ENCODE measurements at regions not wholly inside any gene's neighbourhood (a gene's known extent, or its start where the extent isn't known, plus 50 kb on each side); places are given as distances from the start of the nearest gene placed in this dataset.

GRCh38 chr10:23978317-23978716 is 230.6 kb upstream of the KIAA1217 start:
- RAD21 ChIA-PET (ENCODE audit: low non-redundant PET in 1 of 2, low total read pairs in 2 of 2, uncharacterized antibody in 2 of 2, unreplicated experiment in 2 of 2) = no interaction called here
- BruUV-seq (replicated peaks) = no TSS peak
- Histone ChIP-seq H3K4me2 (ENCODE audit: low read length) (no peak overlapping the region), H3K4me3 (replicated peaks in 1 of 2; ENCODE audit: low read depth in 1 of 2, low read length in 2 of 2) (no peak overlapping the region), H2AFZ (ENCODE audit: low read depth, low read length, poor library complexity, severe bottlenecking) (no peak overlapping the region), H4K20me1 (ENCODE audit: insufficient read depth) (no peaks in the 10 kb centered on the region), H3K4me1 (ENCODE audit: control insufficient read depth in 1 of 2, insufficient read depth in 2 of 2, low read length in 2 of 2) (no peaks in the 10 kb centered on the region), H3K79me2 (ENCODE audit: insufficient read depth, low read length) (no peaks in the 10 kb centered on the region), H3K36me3 (ENCODE audit: control insufficient read depth in 1 of 2, insufficient read depth in 2 of 2, low read length in 2 of 2) (no peaks in the 10 kb centered on the region), H3K9me2 (ENCODE audit: insufficient read depth) (no peaks in the 10 kb centered on the region), H3K27ac (ENCODE audit: low read depth, low read length) (no peak overlapping the region), H3K27me3 (ENCODE audit: insufficient read depth, low read length) (peaks cover 5% of the 10 kb centered on the region; the same call in 1 of the 2 replicates), H3K9me3 (ENCODE audit: control insufficient read depth in 1 of 2, insufficient read depth in 1 of 2, low read depth in 1 of 2, low read length in 2 of 2) (no peaks in the 10 kb centered on the region), H3K9ac (ENCODE audit: low read length) (no peak overlapping the region)
- intact Hi-C loops (cut with micrococcal nuclease) = no loop called here
- TF ChIP-seq, protein P1, sequence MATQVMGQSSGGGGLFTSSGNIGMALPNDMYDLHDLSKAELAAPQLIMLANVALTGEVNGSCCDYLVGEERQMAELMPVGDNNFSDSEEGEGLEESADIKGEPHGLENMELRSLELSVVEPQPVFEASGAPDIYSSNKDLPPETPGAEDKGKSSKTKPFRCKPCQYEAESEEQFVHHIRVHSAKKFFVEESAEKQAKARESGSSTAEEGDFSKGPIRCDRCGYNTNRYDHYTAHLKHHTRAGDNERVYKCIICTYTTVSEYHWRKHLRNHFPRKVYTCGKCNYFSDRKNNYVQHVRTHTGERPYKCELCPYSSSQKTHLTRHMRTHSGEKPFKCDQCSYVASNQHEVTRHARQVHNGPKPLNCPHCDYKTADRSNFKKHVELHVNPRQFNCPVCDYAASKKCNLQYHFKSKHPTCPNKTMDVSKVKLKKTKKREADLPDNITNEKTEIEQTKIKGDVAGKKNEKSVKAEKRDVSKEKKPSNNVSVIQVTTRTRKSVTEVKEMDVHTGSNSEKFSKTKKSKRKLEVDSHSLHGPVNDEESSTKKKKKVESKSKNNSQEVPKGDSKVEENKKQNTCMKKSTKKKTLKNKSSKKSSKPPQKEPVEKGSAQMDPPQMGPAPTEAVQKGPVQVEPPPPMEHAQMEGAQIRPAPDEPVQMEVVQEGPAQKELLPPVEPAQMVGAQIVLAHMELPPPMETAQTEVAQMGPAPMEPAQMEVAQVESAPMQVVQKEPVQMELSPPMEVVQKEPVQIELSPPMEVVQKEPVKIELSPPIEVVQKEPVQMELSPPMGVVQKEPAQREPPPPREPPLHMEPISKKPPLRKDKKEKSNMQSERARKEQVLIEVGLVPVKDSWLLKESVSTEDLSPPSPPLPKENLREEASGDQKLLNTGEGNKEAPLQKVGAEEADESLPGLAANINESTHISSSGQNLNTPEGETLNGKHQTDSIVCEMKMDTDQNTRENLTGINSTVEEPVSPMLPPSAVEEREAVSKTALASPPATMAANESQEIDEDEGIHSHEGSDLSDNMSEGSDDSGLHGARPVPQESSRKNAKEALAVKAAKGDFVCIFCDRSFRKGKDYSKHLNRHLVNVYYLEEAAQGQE (IDR thresholded peaks at IDR 0.05; ENCODE audit: low read depth) = no peak
- TF ChIP-seq SRF (IDR thresholded peaks at IDR 0.05; ENCODE audit: low read depth) (no peak), EZH2phosphoT487 (IDR thresholded peaks at IDR 0.05; ENCODE audit: borderline replicate concordance) (no peak), JUND (IDR thresholded peaks at IDR 0.05) (no peak), EGR1 (IDR thresholded peaks at IDR 0.05; ENCODE audit: low read depth) (no peak), CBX3 (IDR thresholded peaks at IDR 0.05; ENCODE audit: low read depth) (no peak), TCF7L2 (IDR thresholded peaks at IDR 0.05; ENCODE audit: borderline replicate concordance, extremely low read depth, insufficient read depth, insufficient read length) (no peak), CEBPB (IDR thresholded peaks at IDR 0.05; ENCODE audit: low read depth) (no peak), ZNF274 (IDR thresholded peaks at IDR 0.05; ENCODE audit: low read depth, low read length) (no peak), RAD21 (IDR thresholded peaks at IDR 0.05; ENCODE audit: low read depth) (no peak), FOSL1 (IDR thresholded peaks at IDR 0.05; ENCODE audit: low read depth) (no peak), POLR2AphosphoS5 (IDR thresholded peaks at IDR 0.05; ENCODE audit: low read depth, low read length) (no peak), SIN3A (IDR thresholded peaks at IDR 0.05; ENCODE audit: low read depth) (no peak), EZH2 (IDR thresholded peaks at IDR 0.05) (no peak), CTCF (IDR thresholded peaks at IDR 0.05 in 2 of 3, conservative IDR thresholded peaks at IDR 0.05 in 1 of 3; ENCODE audit: borderline replicate concordance in 1 of 3, insufficient read depth in 1 of 3, low read depth in 2 of 3, low read length in 2 of 3) (no peak)
- TF ChIP-seq, protein P2, sequence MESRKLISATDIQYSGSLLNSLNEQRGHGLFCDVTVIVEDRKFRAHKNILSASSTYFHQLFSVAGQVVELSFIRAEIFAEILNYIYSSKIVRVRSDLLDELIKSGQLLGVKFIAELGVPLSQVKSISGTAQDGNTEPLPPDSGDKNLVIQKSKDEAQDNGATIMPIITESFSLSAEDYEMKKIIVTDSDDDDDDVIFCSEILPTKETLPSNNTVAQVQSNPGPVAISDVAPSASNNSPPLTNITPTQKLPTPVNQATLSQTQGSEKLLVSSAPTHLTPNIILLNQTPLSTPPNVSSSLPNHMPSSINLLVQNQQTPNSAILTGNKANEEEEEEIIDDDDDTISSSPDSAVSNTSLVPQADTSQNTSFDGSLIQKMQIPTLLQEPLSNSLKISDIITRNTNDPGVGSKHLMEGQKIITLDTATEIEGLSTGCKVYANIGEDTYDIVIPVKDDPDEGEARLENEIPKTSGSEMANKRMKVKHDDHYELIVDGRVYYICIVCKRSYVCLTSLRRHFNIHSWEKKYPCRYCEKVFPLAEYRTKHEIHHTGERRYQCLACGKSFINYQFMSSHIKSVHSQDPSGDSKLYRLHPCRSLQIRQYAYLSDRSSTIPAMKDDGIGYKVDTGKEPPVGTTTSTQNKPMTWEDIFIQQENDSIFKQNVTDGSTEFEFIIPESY (IDR thresholded peaks at IDR 0.05; ENCODE audit: extremely low read depth, insufficient replicate concordance, low read length) = no peak
- TF ChIP-seq, protein P3, sequence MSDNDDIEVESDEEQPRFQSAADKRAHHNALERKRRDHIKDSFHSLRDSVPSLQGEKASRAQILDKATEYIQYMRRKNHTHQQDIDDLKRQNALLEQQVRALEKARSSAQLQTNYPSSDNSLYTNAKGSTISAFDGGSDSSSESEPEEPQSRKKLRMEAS (IDR thresholded peaks at IDR 0.05) = no peak
- DNase-seq (ENCODE audit: low read depth, low spot score) (no peak), ATAC-seq (no peak)
- POLR2A ChIA-PET = no interaction called here
- CTCF ChIA-PET = no interaction called here
